ENCODE measurements at regions not wholly inside any gene's neighbourhood (a gene's known extent, or its start where the extent isn't known, plus 50 kb on each side); places are given as distances from the start of the nearest gene placed in this dataset.
A peak's percentile ranks its signal among the peaks of the same experiment; 100 is the strongest.

- H3K9me3 ChIP-seq: no peaks in the 10 kb centered on the region
- intact Hi-C loops (cut with DNase I; ENCODE audit: low total_unique reads): no loop called here
- H3K27me3 ChIP-seq: no peaks in the 10 kb centered on the region
- no peak overlapping the region for H3K4me3 ChIP-seq
- no peaks in the 10 kb centered on the region for H3K36me3 ChIP-seq
- no peaks in the 10 kb centered on the region for H3K4me1 ChIP-seq
- DNase-seq (ENCODE audit: low spot score in 2 of 2): no peak
- no peak overlapping the region for H3K27ac ChIP-seq
- no peak for TF ChIP-seq POLR2AphosphoS5 (IDR thresholded peaks at IDR 0.05)
- no peak for TF ChIP-seq POLR2A (IDR thresholded peaks at IDR 0.05)
- TF ChIP-seq CTCF (IDR thresholded peaks at IDR 0.05): no peak
Measured at GRCh38 chr2:120485096-120485495, 139.2 kb downstream of the INHBB start.

GRCh38 chr2:120486441-120486840, 140.5 kb downstream of the INHBB start:
- DNase-seq (ENCODE audit: low spot score in 2 of 2): peak in 1 of 2 donors; percentile 28
- no peaks in the 10 kb centered on the region for H3K4me1 ChIP-seq

GRCh38 chr2:120486946-120487345, 141.0 kb downstream of the INHBB start:
- DNase-seq (ENCODE audit: low spot score in 2 of 2): peak in 1 of 2 donors; percentile 50
- intact Hi-C loops (cut with DNase I; ENCODE audit: low total_unique reads): no loop called here
- H3K9me3 ChIP-seq: no peaks in the 10 kb centered on the region

More at GRCh38 chr2:120486441-120486840, 140.5 kb downstream of the INHBB start:
- Histone ChIP-seq H3K27ac (peak overlapping the region; percentile 31 to 64), H3K9me3 (no peaks in the 10 kb centered on the region), H3K36me3 (no peaks in the 10 kb centered on the region), H3K4me3 (no peak overlapping the region), H3K27me3 (no peaks in the 10 kb centered on the region)
- intact Hi-C loops (cut with DNase I; ENCODE audit: low total_unique reads): no loop called here
- no peak for TF ChIP-seq POLR2AphosphoS5 (IDR thresholded peaks at IDR 0.05)

GRCh38 chr2:120488531-120488930, 142.6 kb downstream of the INHBB start:
- no peak for TF ChIP-seq CTCF (IDR thresholded peaks at IDR 0.05)
- TF ChIP-seq POLR2A (IDR thresholded peaks at IDR 0.05): no peak
- TF ChIP-seq POLR2AphosphoS5 (IDR thresholded peaks at IDR 0.05): no peak
- intact Hi-C loops (cut with DNase I; ENCODE audit: low total_unique reads): no loop called here
- no peak overlapping the region for H3K4me3 ChIP-seq
- no peaks in the 10 kb centered on the region for H3K36me3 ChIP-seq
- no peak for DNase-seq (ENCODE audit: low spot score in 2 of 2)
- H3K27ac ChIP-seq: no peak overlapping the region
- H3K9me3 ChIP-seq: no peaks in the 10 kb centered on the region
- H3K4me1 ChIP-seq: no peaks in the 10 kb centered on the region
- no peaks in the 10 kb centered on the region for H3K27me3 ChIP-seq

More at GRCh38 chr2:120486946-120487345, 141.0 kb downstream of the INHBB start:
- H3K4me1 ChIP-seq: no peaks in the 10 kb centered on the region
- no peaks in the 10 kb centered on the region for H3K36me3 ChIP-seq
- no peaks in the 10 kb centered on the region for H3K27me3 ChIP-seq
- peak in 1 of 3 donors; percentile 20 for TF ChIP-seq POLR2AphosphoS5 (IDR thresholded peaks at IDR 0.05)
- TF ChIP-seq POLR2A (IDR thresholded peaks at IDR 0.05): no peak
- H3K4me3 ChIP-seq: no peak overlapping the region
- peak overlapping the region; percentile 31 to 64 for H3K27ac ChIP-seq

GRCh38 chr2:120489023-120489422, 143.1 kb downstream of the INHBB start:
- Histone ChIP-seq H3K4me1 (no peaks in the 10 kb centered on the region), H3K27ac (no peak overlapping the region), H3K27me3 (no peaks in the 10 kb centered on the region), H3K4me3 (no peak overlapping the region), H3K36me3 (no peaks in the 10 kb centered on the region), H3K9me3 (no peaks in the 10 kb centered on the region)
- TF ChIP-seq POLR2A (IDR thresholded peaks at IDR 0.05) (no peak), POLR2AphosphoS5 (IDR thresholded peaks at IDR 0.05) (no peak), CTCF (IDR thresholded peaks at IDR 0.05) (no peak)
- intact Hi-C loops (cut with DNase I; ENCODE audit: low total_unique reads): no loop called here
- no peak for DNase-seq (ENCODE audit: low spot score in 2 of 2)

- Histone ChIP-seq H3K4me1 (no peaks in the 10 kb centered on the region), H3K36me3 (no peaks in the 10 kb centered on the region), H3K4me3 (no peak overlapping the region), H3K27me3 (no peaks in the 10 kb centered on the region), H3K27ac (no peak overlapping the region), H3K9me3 (no peaks in the 10 kb centered on the region)
- intact Hi-C loops (cut with DNase I; ENCODE audit: low total_unique reads): no loop called here
- TF ChIP-seq POLR2AphosphoS5 (IDR thresholded peaks at IDR 0.05) (no peak), POLR2A (IDR thresholded peaks at IDR 0.05) (no peak), CTCF (IDR thresholded peaks at IDR 0.05) (no peak)
- no peak for DNase-seq (ENCODE audit: low spot score in 2 of 2)
Measured at GRCh38 chr2:120490091-120490798, 144.3 kb downstream of the INHBB start.
